H9 (cell line): ENCODE measurements at regions not wholly inside any gene's neighbourhood (a gene's known extent, or its start where the extent isn't known, plus 50 kb on each side); places are given as distances from the start of the nearest gene placed in this dataset.

Source experiments
- DNase-seq: peaks from one replicate; pipeline ENCODE4 v3.0.0-alpha.2; 2017
- H2AFZ ChIP-seq: one replicate; pipeline ENCODE4 v1.6.1; 2013; ENCODE audit warnings: mild to moderate bottlenecking, low read length, control low read depth, moderate library complexity
- H2AK5ac ChIP-seq: 2 replicates; pipeline ENCODE4 v1.6.1; 2013; ENCODE audit warnings: low read length, control low read depth, mixed read lengths; ENCODE audit not compliant: insufficient read length
- H2BK120ac ChIP-seq: one replicate; pipeline ENCODE4 v1.6.1; 2013; ENCODE audit warnings: low read depth, mild to moderate bottlenecking, low read length, control low read depth, inconsistent platforms; ENCODE audit not compliant: poor library complexity, severe bottlenecking
- H2BK12ac ChIP-seq: 2 replicates; pipeline ENCODE4 v1.6.1; 2013; ENCODE audit warnings: low read length, control low read depth, mixed read lengths, low read depth; ENCODE audit not compliant: insufficient read length
- H2BK15ac ChIP-seq: 2 replicates; pipeline ENCODE4 v1.6.1; 2013; ENCODE audit warnings: low read depth, low read length, control low read depth
- H2BK20ac ChIP-seq: one replicate; pipeline ENCODE4 v1.6.1; 2013; ENCODE audit warnings: low read depth, mild to moderate bottlenecking, low read length, control low read depth, inconsistent platforms; ENCODE audit not compliant: poor library complexity, severe bottlenecking
- H2BK5ac ChIP-seq: 2 replicates; pipeline ENCODE4 v1.6.1; 2013; ENCODE audit warnings: low read length, control low read depth, mixed read lengths; ENCODE audit not compliant: insufficient read length
- H3K14ac ChIP-seq: 2 replicates; pipeline ENCODE4 v1.6.1; 2013; ENCODE audit warnings: low read length, control low read depth; ENCODE audit not compliant: insufficient read depth
- H3K18ac ChIP-seq: 2 replicates; pipeline ENCODE4 v1.6.1; 2013; ENCODE audit warnings: low read depth, mild to moderate bottlenecking, mixed read lengths, low read length, control low read depth; ENCODE audit not compliant: insufficient read length
- H3K23ac ChIP-seq: 2 replicates; pipeline ENCODE4 v1.6.1; 2013; ENCODE audit warnings: low read length, control low read depth, mixed read lengths, low read depth; ENCODE audit not compliant: insufficient read length
- H3K23me2 ChIP-seq: 2 replicates; pipeline ENCODE4 v1.6.1; 2013; ENCODE audit warnings: low read depth, mild to moderate bottlenecking, mixed read lengths, low read length, control low read depth; ENCODE audit not compliant: insufficient read length, poor library complexity, severe bottlenecking
- H3K27ac ChIP-seq: 2 replicates; pipeline ENCODE4 v1.5.1; 2013; ENCODE audit warnings: low read length, control low read depth, mixed read lengths, low read depth; ENCODE audit not compliant: insufficient read length
- H3K27me3 ChIP-seq: 2 replicates; pipeline ENCODE4 v1.6.1; 2013; ENCODE audit warnings: low read length, control low read depth, inconsistent platforms; ENCODE audit not compliant: insufficient read depth
- H3K4ac ChIP-seq: 2 replicates; pipeline ENCODE4 v1.6.1; 2013; ENCODE audit warnings: low read depth, mild to moderate bottlenecking, control low read depth, inconsistent platforms, low read length, moderate library complexity
- H3K4me1 ChIP-seq: 2 replicates; pipeline ENCODE4 v1.6.1; 2013; ENCODE audit warnings: low read length, control low read depth, inconsistent platforms; ENCODE audit not compliant: insufficient read depth
- H3K4me2 ChIP-seq: 2 replicates; pipeline ENCODE4 v1.6.1; 2013; ENCODE audit warnings: low read length, control low read depth, mixed read lengths; ENCODE audit not compliant: insufficient read length, insufficient read depth
- H3K56ac ChIP-seq: 2 replicates; pipeline ENCODE4 v1.6.1; 2013; ENCODE audit warnings: low read depth, mild to moderate bottlenecking, mixed read lengths, low read length, control low read depth; ENCODE audit not compliant: insufficient read length
- H3K79me1 ChIP-seq: 2 replicates; pipeline ENCODE4 v1.6.1; 2013; ENCODE audit warnings: low read depth, mild to moderate bottlenecking, moderate library complexity, low read length, control low read depth, inconsistent platforms; ENCODE audit not compliant: insufficient read depth, poor library complexity, severe bottlenecking
- H3K79me2 ChIP-seq: 2 replicates; pipeline ENCODE4 v1.6.1; 2013; ENCODE audit warnings: low read length, control low read depth, inconsistent platforms; ENCODE audit not compliant: insufficient read depth
- H3K9ac ChIP-seq: 2 replicates; pipeline ENCODE4 v1.6.1; 2013; ENCODE audit warnings: low read length, control low read depth, mixed read lengths; ENCODE audit not compliant: insufficient read length; ENCODE audit errors: extremely low read depth
- H3K9me3 ChIP-seq: one replicate; pipeline ENCODE4 v1.6.1; 2013; ENCODE audit warnings: low read depth, low read length, inconsistent platforms; ENCODE audit not compliant: control insufficient read depth
- H3T11ph ChIP-seq: one replicate; pipeline ENCODE4 v1.6.1; 2013; ENCODE audit warnings: mild to moderate bottlenecking, low read length, control low read depth, inconsistent platforms
- H4K20me1 ChIP-seq: one replicate; pipeline ENCODE4 v1.6.1; 2013; ENCODE audit not compliant: control insufficient read depth, insufficient read length, insufficient read depth
- H4K5ac ChIP-seq: 2 replicates; pipeline ENCODE4 v1.6.1; 2013; ENCODE audit warnings: low read depth, mild to moderate bottlenecking, mixed read lengths, low read length, control low read depth; ENCODE audit not compliant: insufficient read length
- H4K8ac ChIP-seq: replicated peaks from 2 replicates; pipeline ENCODE4 v1.6.1; 2013; ENCODE audit warnings: low read length, control low read depth, mixed read lengths, low read depth; ENCODE audit not compliant: insufficient read length
- H4K91ac ChIP-seq: 2 replicates; pipeline ENCODE4 v1.6.1; 2013; ENCODE audit warnings: low read depth, mild to moderate bottlenecking, moderate library complexity, mixed read lengths, low read length, control low read depth; ENCODE audit not compliant: insufficient read length
- H3K27ac Mint-ChIP-seq, 3 experiments: 2 replicates in 2 of 3; 3 replicates in 1 of 3; pipeline ENCODE4 v1.8.0; 2020 to 2021; ENCODE audit warnings: mixed read lengths in 3 of 3, mild to moderate bottlenecking in 1 of 3, moderate library complexity in 1 of 3
- H3K27me3 Mint-ChIP-seq: 2 replicates; pipeline ENCODE4 v1.8.0; 2021; ENCODE audit warnings: low read depth, mild to moderate bottlenecking, moderate library complexity, mixed read lengths
- H3K36me3 Mint-ChIP-seq, 3 experiments: 2 replicates in 2 of 3; 3 replicates in 1 of 3; pipeline ENCODE4 v1.8.0; 2020 to 2021; ENCODE audit warnings: low read depth in 3 of 3, mixed read lengths in 3 of 3; ENCODE audit not compliant: insufficient read depth in 1 of 3
- H3K4me1 Mint-ChIP-seq, 2 experiments: 2 replicates each; pipeline ENCODE4 v1.8.0; 2020; ENCODE audit warnings: mixed read lengths in 2 of 2
- H3K4me3 Mint-ChIP-seq, 2 experiments: 2 replicates in 1 of 2; 3 replicates in 1 of 2; pipeline ENCODE4 v1.8.0; 2020 to 2021; ENCODE audit warnings: mild to moderate bottlenecking in 2 of 2, mixed read lengths in 2 of 2, moderate library complexity in 1 of 2
- H3K9me3 Mint-ChIP-seq, 2 experiments: 2 replicates in 1 of 2; 3 replicates in 1 of 2; pipeline ENCODE4 v1.8.0; 2020; ENCODE audit warnings: mild to moderate bottlenecking in 2 of 2, mixed read lengths in 2 of 2, moderate library complexity in 1 of 2
- WGBS: extraction: QIAGEN DNeasy Blood & Tissue Kit; methylation state at CpG from one replicate; pipeline ENCODE4 v1.1.7; 2013; ENCODE audit warnings: missing lambda C conversion rate, low lambda C conversion rate, mixed read lengths; ENCODE audit not compliant: insufficient read length; ENCODE audit errors: extremely low coverage; 5-methylcytosine and 5-hydroxymethylcytosine counted together
- TF ChIP-seq, protein P1 (sequence below): fragments of 200-600 bp; sonication (generic); conservative IDR thresholded peaks from 3 replicates; pipeline ENCODE4 v1.8.0; 2021; ENCODE audit warnings: antibody characterized with exemption, mild to moderate bottlenecking

DNA sequence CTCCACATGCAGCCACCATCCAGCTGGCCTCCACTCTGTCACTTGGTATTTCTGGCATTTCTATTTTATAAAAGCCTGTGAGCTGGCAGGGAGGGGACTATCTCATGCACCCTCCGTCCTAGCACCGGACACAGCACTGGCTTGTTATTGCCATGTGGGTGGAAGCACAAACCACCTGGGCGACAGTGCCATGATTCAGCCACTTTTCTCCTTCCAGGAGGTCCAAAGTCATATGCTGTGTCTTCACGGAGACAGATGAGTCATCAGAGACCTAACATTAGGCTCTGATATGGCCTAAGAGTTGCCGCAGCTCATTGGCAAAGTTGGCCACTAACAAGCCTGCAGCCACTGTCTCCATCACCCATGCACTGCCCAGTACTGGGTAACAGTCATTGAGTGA is 1123.0 kb downstream of the VRK1 start:
- no peak overlapping the region for H2BK120ac ChIP-seq
- no peaks in the 10 kb centered on the region; the same call in 1 of the 2 replicates for H3K4me1 ChIP-seq
- Mint-ChIP-seq H3K36me3 (no peaks in the 10 kb centered on the region; a peak in 2 of 7 replicates), H3K4me3 (no peak overlapping the region), H3K4me1 (peaks cover 6 to 13% of the 10 kb centered on the region in 2 experiments; a peak in 3 of 4 replicates), H3K9me3 (no peaks in the 10 kb centered on the region; a peak in 1 of 5 replicates), H3K27ac (no peak overlapping the region), H3K27me3 (no peaks in the 10 kb centered on the region; the same call in 1 of the 2 replicates)
- no peak overlapping the region for H4K8ac ChIP-seq
- WGBS: no CpG with 5 or more reads among the region's 5 CpGs
- H2BK12ac ChIP-seq: no peak overlapping the region
- no peak for DNase-seq
- no peak overlapping the region for H2AFZ ChIP-seq
- no peak overlapping the region for H2BK5ac ChIP-seq
- TF ChIP-seq, protein P1, sequence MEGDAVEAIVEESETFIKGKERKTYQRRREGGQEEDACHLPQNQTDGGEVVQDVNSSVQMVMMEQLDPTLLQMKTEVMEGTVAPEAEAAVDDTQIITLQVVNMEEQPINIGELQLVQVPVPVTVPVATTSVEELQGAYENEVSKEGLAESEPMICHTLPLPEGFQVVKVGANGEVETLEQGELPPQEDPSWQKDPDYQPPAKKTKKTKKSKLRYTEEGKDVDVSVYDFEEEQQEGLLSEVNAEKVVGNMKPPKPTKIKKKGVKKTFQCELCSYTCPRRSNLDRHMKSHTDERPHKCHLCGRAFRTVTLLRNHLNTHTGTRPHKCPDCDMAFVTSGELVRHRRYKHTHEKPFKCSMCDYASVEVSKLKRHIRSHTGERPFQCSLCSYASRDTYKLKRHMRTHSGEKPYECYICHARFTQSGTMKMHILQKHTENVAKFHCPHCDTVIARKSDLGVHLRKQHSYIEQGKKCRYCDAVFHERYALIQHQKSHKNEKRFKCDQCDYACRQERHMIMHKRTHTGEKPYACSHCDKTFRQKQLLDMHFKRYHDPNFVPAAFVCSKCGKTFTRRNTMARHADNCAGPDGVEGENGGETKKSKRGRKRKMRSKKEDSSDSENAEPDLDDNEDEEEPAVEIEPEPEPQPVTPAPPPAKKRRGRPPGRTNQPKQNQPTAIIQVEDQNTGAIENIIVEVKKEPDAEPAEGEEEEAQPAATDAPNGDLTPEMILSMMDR: no peak
- H3K9ac ChIP-seq: no peak overlapping the region
- H3K18ac ChIP-seq: no peak overlapping the region
- H3K56ac ChIP-seq: no peak overlapping the region
- H4K5ac ChIP-seq: no peak overlapping the region
- H3K79me1 ChIP-seq: no peaks in the 10 kb centered on the region
- no peaks in the 10 kb centered on the region for H3K27me3 ChIP-seq
- H3K79me2 ChIP-seq: no peaks in the 10 kb centered on the region
- H3K4ac ChIP-seq: no peak overlapping the region
- no peak overlapping the region for H4K91ac ChIP-seq
- H3K4me2 ChIP-seq: no peak overlapping the region
- H4K20me1 ChIP-seq: no peaks in the 10 kb centered on the region
- H2AK5ac ChIP-seq: no peak overlapping the region
- H2BK20ac ChIP-seq: no peak overlapping the region
- no peak overlapping the region for H3K27ac ChIP-seq
- no peak overlapping the region for H3T11ph ChIP-seq
- H2BK15ac ChIP-seq: no peak overlapping the region
- no peak overlapping the region for H3K23ac ChIP-seq
- no peaks in the 10 kb centered on the region for H3K23me2 ChIP-seq
- H3K14ac ChIP-seq: no peak overlapping the region
- no peaks in the 10 kb centered on the region for H3K9me3 ChIP-seq
